Tibial nerve (tissue), 4 donors: ENCODE measurements at regions not wholly inside any gene's neighbourhood (a gene's known extent, or its start where the extent isn't known, plus 50 kb on each side); places are given as distances from the start of the nearest gene placed in this dataset.

ENCODE experiments used
- DNase-seq, 2 donors: peaks; one replicate each; pipeline ENCODE4 v3.0.0-alpha.2; 2019; ENCODE audit warnings: low spot score in 2 of 2
- H3K27ac ChIP-seq, 4 donors: fragments of 200-600 bp; sonication (generic) in 3 of 4; one replicate each; pipeline ENCODE4 v1.5.1; 2017 to 2019; ENCODE audit warnings: mild to moderate bottlenecking in 1 of 4
- H3K27me3 ChIP-seq, 2 donors: fragments of 200-600 bp; sonication (generic) in 1 of 2; one replicate each; pipeline versions ENCODE4 v1.5.1 to v1.6.0; 2017 to 2019
- H3K36me3 ChIP-seq, 3 donors: fragments of 200-600 bp; sonication (generic); one replicate each; pipeline ENCODE4 v1.5.1; 2018 to 2019
- H3K4me1 ChIP-seq, 4 donors: fragments of 200-600 bp; sonication (generic) in 3 of 4; one replicate each; pipeline ENCODE4 v1.5.1; 2017 to 2019
- H3K4me3 ChIP-seq, 4 donors: fragments of 200-600 bp; sonication (generic) in 3 of 4; one replicate each; pipeline ENCODE4 v1.5.1; 2017 to 2019; ENCODE audit warnings: mild to moderate bottlenecking in 1 of 4, moderate library complexity in 1 of 4
- H3K9me3 ChIP-seq, 4 donors: fragments of 200-600 bp; sonication (generic) in 3 of 4; one replicate each; pipeline ENCODE4 v1.5.1; 2017 to 2019
- CTCF ChIP-seq, 5 experiments: fragments of 200-600 bp in 3 of 5; fragments of 450-650 bp in 2 of 5; sonication (generic) in 3 of 5; IDR thresholded peaks; one replicate each; pipeline ENCODE4 v1.5.1; 2016 to 2019; ENCODE audit warnings: antibody characterized with exemption in 5 of 5, mild to moderate bottlenecking in 3 of 5, moderate library complexity in 2 of 5
- EP300 ChIP-seq, 2 donors: sonication (generic); formaldehyde crosslinking; IDR thresholded peaks; one replicate each; pipeline ENCODE4 v1.6.1; 2017; ENCODE audit warnings: antibody characterized with exemption in 2 of 2, mild to moderate bottlenecking in 1 of 2
- POLR2A ChIP-seq, 2 donors: fragments of 450-650 bp; IDR thresholded peaks; one replicate each; pipeline ENCODE4 v1.6.1; 2017; ENCODE audit warnings: antibody characterized with exemption in 2 of 2, mild to moderate bottlenecking in 2 of 2, moderate library complexity in 2 of 2
- WGBS, 2 donors: methylation state at CpG; one replicate each; pipeline ENCODE4 v1.1.5; 2018; 5-methylcytosine and 5-hydroxymethylcytosine counted together

GRCh38 chr7:68925241-68925640 is 673.0 kb upstream of the AUTS2 start:
- Histone ChIP-seq H3K27me3 (no peaks in the 10 kb centered on the region), H3K4me3 (no peak overlapping the region), H3K4me1 (no peaks in the 10 kb centered on the region), H3K36me3 (no peaks in the 10 kb centered on the region), H3K27ac (no peak overlapping the region), H3K9me3 (peaks cover 0 to 32% (median 0%) of the 10 kb centered on the region in 4 donors)
- no peak for DNase-seq
- WGBS, 2 donors = 75 to 89% methylated on average over 6 of the region's 6 CpGs
- TF ChIP-seq EP300 (IDR thresholded peaks at IDR 0.05) (no peak), CTCF (IDR thresholded peaks at IDR 0.05) (no peak)

- no peak overlapping the region for H3K4me3 ChIP-seq
- H3K9me3 ChIP-seq = peaks cover 0 to 19% (median 2%) of the 10 kb centered on the region in 4 donors
- H3K27ac ChIP-seq = no peak overlapping the region
- H3K36me3 ChIP-seq = no peaks in the 10 kb centered on the region
- TF ChIP-seq EP300 (IDR thresholded peaks at IDR 0.05) = no peak
- TF ChIP-seq POLR2A (IDR thresholded peaks at IDR 0.05) = no peak
- TF ChIP-seq CTCF (IDR thresholded peaks at IDR 0.05) = no peak
- H3K4me1 ChIP-seq = no peaks in the 10 kb centered on the region
- WGBS, 2 donors = 75 to 76% methylated on average over 6 of the region's 6 CpGs
- peak in 1 of 2 donors; percentile 5 for DNase-seq
- no peaks in the 10 kb centered on the region for H3K27me3 ChIP-seq
Observed at GRCh38 chr7:68929781-68930261, 668.5 kb upstream of the AUTS2 start.

- DNase-seq = no peak
- Histone ChIP-seq H3K27me3 (no peaks in the 10 kb centered on the region), H3K27ac (no peak overlapping the region), H3K36me3 (no peaks in the 10 kb centered on the region), H3K4me3 (no peak overlapping the region), H3K4me1 (no peaks in the 10 kb centered on the region), H3K9me3 (peaks cover 0 to 15% (median 2%) of the 10 kb centered on the region in 4 donors)
- WGBS, 2 donors = 73 to 75% methylated on average over 10 of the region's 10 CpGs
- TF ChIP-seq POLR2A (IDR thresholded peaks at IDR 0.05) = no peak
- TF ChIP-seq EP300 (IDR thresholded peaks at IDR 0.05) = no peak
- no peak for TF ChIP-seq CTCF (IDR thresholded peaks at IDR 0.05)
Observed at GRCh38 chr7:68936471-68937035, 661.7 kb upstream of the AUTS2 start.

GRCh38 chr7:68938151-68938550 is 660.1 kb upstream of the AUTS2 start:
- 43 to 91% methylated on average over 4 of the region's 4 CpGs for WGBS, 2 donors

GRCh38 chr7:68943786-68944185 is 654.5 kb upstream of the AUTS2 start:
- no peak for TF ChIP-seq CTCF (IDR thresholded peaks at IDR 0.05)
- Histone ChIP-seq H3K4me3 (no peak overlapping the region), H3K36me3 (no peaks in the 10 kb centered on the region), H3K27me3 (no peaks in the 10 kb centered on the region), H3K4me1 (no peaks in the 10 kb centered on the region), H3K9me3 (peaks cover 0 to 15% (median 0%) of the 10 kb centered on the region in 4 donors), H3K27ac (no peak overlapping the region)
- DNase-seq = no peak

More at GRCh38 chr7:68938151-68938550, 660.1 kb upstream of the AUTS2 start:
- Histone ChIP-seq H3K4me1 (no peaks in the 10 kb centered on the region), H3K36me3 (no peaks in the 10 kb centered on the region), H3K27ac (no peak overlapping the region), H3K4me3 (no peak overlapping the region), H3K9me3 (peaks cover 0 to 15% (median 2%) of the 10 kb centered on the region in 4 donors), H3K27me3 (no peaks in the 10 kb centered on the region)
- DNase-seq = no peak
- TF ChIP-seq CTCF (IDR thresholded peaks at IDR 0.05) = no peak
- TF ChIP-seq EP300 (IDR thresholded peaks at IDR 0.05) = no peak
- TF ChIP-seq POLR2A (IDR thresholded peaks at IDR 0.05) = no peak
